ENCODE measurements at regions not wholly inside any gene's neighbourhood (a gene's known extent, or its start where the extent isn't known, plus 50 kb on each side); places are given as distances from the start of the nearest gene placed in this dataset.

GRCh38 chr4:15130441-15130840 is 128.2 kb downstream of the CPEB2 start:
- no peak for DNase-seq

- DNase-seq, result no peak
Measured at GRCh38 chr4:15131551-15131950, 129.3 kb downstream of the CPEB2 start.

GRCh38 chr4:15132739-15133138 is 130.5 kb downstream of the CPEB2 start:
- DNase-seq, result no peak

GRCh38 chr4:15139599-15139998 is 137.3 kb downstream of the CPEB2 start:
- DNase-seq, result no peak

GRCh38 chr4:15142201-15142600 is 139.9 kb downstream of the CPEB2 start:
- no peak for DNase-seq

- DNase-seq, result no peak
Measured at GRCh38 chr4:15143551-15143950, 141.3 kb downstream of the CPEB2 start.

- no peak for DNase-seq
Measured at GRCh38 chr4:15144249-15144966, 142.1 kb downstream of the CPEB2 start.

GRCh38 chr4:15144967-15145295 is 142.7 kb downstream of the CPEB2 start:
- DNase-seq, result no peak

- DNase-seq, result no peak
Measured at GRCh38 chr4:15145709-15146108, 143.4 kb downstream of the CPEB2 start.

GRCh38 chr4:15147714-15148113 is 145.4 kb downstream of the CPEB2 start:
- no peak for DNase-seq

- DNase-seq, result no peak
Measured at GRCh38 chr4:15148199-15148598, 145.9 kb downstream of the CPEB2 start.

GRCh38 chr4:15148691-15149090 is 146.4 kb downstream of the CPEB2 start:
- no peak for DNase-seq

GRCh38 chr4:15149234-15149838 is 147.1 kb downstream of the CPEB2 start:
- no peak for DNase-seq

- peak; percentile 24 for DNase-seq
Measured at GRCh38 chr4:15149839-15150592, 147.7 kb downstream of the CPEB2 start.

- no peak for DNase-seq
Measured at GRCh38 chr4:15150631-15151030, 148.3 kb downstream of the CPEB2 start.

GRCh38 chr4:15151033-15151432 is 148.8 kb downstream of the CPEB2 start:
- DNase-seq, result no peak

GRCh38 chr4:15153662-15154061 is 151.4 kb downstream of the CPEB2 start:
- DNase-seq, result no peak

- DNase-seq, result no peak
Measured at GRCh38 chr4:15158406-15159091, 156.3 kb downstream of the CPEB2 start.

- no peak for DNase-seq
Measured at GRCh38 chr4:15159477-15160019, 157.3 kb downstream of the CPEB2 start.

- no peak for DNase-seq
Measured at GRCh38 chr4:15161439-15161838, 159.2 kb downstream of the CPEB2 start.

- DNase-seq, result no peak
Measured at GRCh38 chr4:15162046-15162445, 159.8 kb downstream of the CPEB2 start.

- DNase-seq, result no peak
Measured at GRCh38 chr4:15162465-15163283, 160.4 kb downstream of the CPEB2 start.

GRCh38 chr4:15163284-15163645 is 161.0 kb downstream of the CPEB2 start:
- no peak for DNase-seq
